ENCODE measurements at regions not wholly inside any gene's neighbourhood (a gene's known extent, or its start where the extent isn't known, plus 50 kb on each side); places are given as distances from the start of the nearest gene placed in this dataset.
"Not testable (repeated sequence)": the region's sequence is repeated elsewhere in the genome, so short reads cannot be mapped to it uniquely, and the experiment has no call there.

DNA sequence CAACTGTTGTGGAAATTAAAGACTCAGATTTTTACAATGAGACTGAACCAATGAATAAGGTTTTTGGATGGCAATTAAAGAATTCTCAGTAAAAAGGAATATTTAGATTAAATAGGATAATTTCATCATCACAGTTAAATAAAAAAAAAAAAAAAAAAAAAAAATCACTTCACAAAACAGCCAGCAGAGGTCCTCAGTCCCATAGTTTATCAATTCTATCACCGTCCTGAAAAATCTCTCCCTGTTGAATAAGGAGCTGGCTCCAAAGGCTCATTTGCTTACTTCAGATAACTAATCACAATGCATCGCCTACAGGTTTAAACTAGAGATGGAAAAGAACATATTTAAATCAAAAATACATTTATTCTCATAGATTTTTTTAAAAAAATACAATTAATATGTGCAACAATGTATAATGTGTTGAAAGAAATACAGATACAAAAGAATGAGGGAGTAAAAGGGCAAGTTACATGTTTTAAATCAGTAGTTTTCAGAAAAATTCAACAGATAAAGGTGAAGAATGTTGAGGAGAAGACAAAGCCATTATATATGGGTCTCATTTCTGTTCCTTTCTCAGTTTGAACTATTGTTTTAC, 175.8 kb upstream of the CHD1 start:
- peak; percentile 33 for DNase-seq

DNA sequence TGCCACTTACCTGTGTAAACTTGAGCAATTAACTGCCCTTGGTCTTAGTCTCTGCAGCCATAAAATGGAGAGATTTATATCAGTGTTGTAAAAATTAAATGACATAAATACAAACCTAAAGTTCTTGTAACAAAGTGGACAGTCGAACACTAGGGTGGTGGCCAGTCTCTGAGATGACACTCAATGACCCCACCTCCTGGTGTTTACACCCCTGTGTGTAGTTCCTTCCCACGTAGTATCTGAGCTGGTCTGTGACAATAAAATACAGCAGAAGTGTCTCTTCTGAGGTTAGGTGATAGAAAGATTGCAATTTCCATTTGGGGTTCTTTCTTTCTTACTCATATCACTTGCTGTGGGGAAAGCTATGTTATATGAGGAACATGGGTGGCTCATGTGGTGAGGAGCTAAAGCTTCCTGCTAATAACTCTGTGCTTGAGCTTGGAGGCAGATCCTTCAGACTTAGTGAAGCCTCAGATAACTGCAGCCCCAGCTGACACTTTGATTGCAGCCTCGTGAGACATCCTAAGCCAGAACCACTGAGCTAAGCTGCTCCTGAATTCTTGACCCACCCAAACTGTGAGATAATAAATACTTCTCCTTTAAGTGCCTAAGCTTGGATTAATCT, 173.4 kb upstream of the CHD1 start:
- DNase-seq, result no peak

DNA sequence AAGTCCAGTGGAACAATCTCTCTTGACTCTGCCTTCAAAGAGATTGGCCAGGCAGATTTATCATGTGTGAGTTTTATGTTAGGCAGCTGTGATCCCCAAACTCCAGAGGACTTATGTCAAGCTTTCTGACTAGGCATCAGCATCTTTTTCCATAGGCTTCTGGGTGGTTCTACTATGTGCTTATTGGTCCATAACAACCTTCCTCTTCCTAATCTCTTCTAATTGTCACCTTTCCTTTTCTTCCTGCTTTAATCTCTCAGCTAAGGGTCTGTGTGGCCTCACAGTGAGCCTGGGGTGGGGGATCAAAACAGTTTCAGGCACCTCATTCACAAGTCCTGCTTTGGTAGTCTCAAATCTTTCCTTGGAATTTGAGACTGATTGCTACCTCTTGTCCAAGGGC, 170.9 kb upstream of the CHD1 start:
- DNase-seq, result no peak

DNA sequence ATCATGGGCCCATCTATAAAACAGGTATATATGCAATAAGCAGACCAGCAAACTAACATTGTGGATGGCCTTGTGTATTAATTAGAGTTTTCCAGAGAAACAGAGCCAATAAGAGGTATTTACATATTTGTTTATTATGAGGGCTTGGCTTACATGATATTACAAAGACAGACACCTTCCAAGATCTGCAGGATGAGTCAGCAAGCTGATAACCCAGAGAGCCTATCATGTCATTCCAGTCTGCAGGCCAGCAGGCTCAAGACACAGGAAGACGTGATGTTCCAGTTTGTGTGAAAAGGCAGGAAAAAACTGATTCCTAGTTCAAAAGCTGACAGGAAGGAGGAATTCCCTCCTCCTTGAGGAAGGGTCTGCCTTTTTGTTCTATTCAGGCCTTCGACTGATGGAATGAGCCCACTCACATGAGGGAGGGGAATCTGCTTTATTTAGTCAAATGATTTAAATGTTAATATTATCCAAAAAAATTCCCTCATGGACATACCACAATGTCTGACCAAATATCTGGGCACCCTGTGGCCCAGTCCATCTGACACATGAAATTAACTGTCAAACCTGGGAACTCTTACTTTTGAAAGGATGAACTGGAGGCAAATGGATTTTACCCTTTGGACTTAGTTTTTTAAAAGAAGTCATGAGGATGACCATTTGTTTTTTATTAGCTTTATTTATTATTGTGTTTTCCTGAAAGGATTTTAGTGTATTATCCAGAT, 161.2 kb upstream of the CHD1 start:
- no peak for DNase-seq

DNA sequence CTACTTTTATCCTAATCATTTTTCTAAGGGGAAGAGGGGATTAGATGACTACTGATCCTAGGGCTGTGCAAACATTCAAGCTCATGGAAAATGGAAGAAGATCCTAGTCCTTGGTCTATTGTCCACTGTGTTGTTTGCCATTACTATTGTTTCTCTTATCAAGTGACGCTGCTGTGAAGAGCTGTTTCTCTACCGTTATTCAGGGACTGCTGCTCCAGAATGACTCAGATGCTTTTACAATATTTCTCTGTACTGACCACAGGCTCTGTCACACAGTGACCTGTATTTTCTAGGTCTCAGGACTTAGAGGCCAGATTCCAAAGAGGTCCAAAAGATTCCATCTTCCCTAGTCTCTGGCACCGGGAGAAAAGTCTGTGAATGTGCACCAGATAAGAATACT, 159.5 kb upstream of the CHD1 start:
- peak; percentile 0 for DNase-seq

DNA sequence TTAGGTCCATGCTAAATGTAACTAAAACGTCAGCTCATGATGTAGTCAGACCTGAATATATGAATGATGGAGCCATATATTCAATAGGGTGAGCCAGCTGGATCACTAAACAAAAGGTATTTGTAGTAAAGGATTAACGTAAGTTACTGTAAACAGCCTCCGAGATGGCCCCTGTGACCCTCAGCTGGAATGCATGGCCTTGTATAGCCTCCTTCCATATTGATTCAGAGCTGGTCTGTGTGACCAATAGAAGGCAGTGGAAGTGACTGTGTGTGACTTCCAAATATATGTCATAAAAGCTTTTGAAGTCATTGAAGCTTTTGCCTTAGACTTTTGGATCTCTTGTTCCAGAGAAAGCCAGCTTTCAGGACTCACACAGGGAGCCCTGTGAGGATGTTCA, 154.4 kb upstream of the CHD1 start:
- DNase-seq, result no peak

DNA sequence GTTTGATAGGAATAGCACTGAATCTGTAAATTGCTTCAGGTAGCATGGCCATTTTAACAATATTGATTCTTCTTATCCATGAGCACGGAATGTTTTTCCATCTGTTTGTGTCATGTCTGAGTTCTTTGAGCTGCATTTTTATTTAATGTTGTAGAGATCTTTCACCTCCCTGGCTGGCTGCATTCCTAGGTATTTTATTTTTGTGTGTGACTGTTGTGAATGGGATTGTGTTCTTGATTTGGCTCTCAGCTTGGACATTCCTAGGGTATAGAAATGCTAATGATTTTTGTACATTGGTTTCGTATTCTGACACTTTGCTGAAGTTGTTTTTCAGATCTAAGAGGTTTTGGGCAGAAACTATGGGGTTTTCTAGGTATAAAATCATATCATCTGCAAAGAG, 152.9 kb upstream of the CHD1 start:
- no peak for DNase-seq

DNA sequence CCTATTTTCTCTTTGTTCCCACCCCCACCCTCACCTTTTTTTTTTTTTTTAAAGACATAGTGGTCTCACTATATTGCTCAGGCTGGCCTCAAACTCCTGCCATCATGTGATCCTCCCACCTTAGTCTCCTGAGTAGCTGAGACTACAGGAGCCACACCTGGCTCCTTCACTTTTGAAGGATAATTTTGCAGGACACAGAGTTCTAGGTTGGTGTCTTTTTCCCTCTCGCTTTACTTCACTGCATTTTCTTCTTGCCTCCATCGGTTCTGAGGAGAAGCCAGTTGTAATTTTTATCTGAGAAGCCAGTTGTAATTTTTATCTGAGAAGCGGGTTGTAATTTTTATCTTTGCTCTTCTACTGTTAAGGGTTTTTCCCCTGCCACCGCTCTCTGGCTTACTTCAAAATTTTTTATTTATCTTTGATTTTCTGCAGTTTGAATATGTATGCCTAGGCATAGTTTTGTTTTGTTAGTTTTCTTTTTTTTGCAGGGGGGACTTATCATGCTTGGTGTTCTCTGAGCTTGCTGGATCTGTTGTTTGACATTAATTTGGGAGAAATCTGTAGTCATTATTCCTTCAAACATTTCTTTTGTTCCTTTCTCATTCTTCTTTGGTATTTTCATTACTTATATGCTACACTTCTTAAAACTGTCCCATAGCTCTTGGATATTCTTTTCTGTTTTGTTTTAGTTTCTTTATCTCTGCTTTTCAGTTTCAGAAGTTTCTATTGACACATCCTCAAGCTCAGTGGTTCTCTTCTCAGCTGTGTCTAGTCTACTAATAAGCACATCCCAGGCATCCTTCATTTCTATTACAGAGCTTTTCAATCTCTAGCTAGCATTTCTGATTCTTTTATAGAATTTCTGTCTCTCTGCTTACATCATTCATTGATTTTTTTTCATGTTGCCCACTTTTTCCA, 148.2 kb upstream of the CHD1 start:
- no peak for DNase-seq

DNA sequence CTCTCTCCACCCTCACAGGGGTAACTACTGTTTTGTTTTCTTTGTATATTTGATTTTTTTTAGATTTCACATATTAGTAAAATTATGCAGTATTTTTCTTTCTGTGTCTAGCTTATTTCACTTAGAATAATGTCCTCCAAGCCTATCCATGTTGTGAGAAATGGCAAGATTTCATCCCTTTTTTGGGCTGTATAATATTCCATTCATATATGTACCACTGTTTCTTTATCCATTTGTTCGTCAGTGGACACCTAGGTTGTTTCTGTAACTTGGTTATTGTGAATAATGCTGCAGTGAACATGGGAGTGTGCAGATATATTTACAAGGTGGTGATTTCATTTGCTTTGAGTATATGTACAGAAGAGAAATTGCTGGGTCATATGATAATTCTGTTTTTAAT, 144.0 kb upstream of the CHD1 start:
- DNase-seq, result no peak

DNA sequence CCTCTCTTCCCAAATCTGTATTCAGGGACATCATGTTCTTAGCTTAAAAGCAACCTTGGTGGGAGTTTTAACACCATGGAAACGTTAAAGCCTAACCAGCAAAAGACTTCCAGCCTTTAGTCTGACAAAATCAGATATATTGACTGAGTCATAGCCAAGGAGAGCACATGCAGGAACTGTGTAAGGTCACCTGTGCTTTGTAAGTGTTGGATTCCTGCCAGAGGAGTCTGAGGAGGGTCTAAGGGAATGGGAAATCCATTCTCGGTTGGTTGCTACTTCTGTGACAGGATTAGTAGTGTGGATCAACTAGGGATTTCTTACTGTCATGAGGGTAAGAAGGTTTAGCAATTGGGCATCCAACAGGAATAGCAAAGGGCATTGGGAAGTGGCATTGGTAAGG, 142.0 kb upstream of the CHD1 start:
- DNase-seq, result no peak

DNA sequence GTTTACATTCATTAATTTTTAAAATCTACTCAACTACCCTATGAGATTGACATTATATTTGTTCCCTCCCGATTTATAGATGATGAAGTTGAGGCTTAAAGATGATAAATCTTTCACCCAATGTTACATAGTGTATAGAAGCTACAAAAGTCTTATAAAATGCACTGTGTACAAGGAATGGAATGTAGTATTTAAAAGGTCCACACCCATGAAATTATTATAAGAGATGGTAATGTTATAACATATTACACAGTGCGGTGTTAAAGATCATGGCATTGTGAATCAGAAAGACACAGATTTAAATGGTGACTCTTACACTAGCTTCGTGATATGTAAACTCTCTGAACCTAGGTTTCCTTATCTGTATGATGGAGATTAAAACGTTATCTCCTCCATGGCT, 141.6 kb upstream of the CHD1 start:
- no peak for DNase-seq

DNA sequence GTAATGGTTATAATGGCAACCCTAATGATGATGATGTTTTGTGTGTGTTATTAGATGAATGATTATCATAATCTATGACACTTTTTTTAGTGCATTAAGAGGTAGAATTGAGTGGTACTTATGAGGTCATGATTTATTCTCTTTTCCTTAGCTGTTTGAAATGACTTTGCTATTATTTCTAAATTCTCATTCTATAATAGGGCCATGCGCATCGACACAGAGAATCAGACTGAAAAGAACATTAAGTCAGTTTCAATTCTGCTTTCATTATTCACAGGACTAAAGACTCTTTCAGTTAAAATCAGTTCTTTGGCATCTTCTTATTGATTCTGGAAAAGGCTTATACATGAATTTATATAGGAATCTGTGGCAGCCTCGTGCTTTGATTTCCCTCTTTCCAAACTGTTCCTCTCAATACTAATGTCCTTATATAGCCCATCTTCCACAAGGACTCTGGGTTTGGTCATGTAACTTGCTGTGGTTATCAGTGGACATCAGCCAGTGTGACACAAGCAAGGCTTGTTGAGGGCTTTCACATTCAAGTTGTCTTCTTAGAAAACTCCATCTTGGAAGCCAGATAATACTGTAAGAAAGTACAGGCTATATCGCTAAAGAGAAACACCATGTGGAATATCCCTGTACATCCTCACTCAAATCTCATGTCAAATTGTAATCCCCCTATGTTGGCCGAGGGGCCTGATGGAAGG, 140.3 kb upstream of the CHD1 start:
- DNase-seq, result no peak

DNA sequence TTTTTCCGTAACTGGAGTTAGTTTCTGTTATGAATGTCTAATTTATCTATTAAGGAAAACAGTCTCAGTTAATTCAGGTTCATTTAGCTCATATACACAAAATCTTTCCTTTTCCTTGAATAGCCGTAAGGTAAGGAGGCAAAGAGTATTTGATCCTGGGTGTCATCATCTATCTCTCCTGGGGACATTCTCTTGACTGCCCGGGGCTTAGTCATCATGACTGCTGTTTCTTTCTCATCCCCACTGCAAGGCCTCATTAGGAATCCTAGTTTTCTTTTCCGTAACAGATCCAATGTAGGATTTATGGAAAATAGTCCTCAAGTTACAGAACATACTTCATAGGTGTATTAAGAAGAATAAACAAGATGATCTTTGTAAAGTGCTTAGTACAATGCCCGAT, 134.9 kb upstream of the CHD1 start:
- no peak for DNase-seq

DNA sequence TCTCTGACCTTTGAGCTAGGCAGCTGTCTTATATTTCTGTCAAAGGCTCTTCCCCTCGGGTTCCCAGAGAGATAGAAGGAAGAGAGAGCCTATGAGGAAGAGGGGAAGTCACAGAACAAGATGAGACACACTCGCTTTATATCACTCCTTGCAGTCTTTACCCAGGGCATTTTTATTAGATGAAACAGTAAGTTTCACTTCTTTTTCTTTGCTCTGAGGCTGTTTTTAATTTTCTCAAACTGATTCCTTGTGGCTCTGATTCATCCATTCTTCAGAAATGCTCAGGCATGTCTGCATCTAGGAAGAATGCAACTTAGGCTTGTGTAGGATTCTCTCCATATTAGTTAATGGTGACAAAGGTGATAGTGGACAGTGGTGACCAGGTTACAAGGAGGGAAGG, 132.9 kb upstream of the CHD1 start:
- DNase-seq, result no peak

DNA sequence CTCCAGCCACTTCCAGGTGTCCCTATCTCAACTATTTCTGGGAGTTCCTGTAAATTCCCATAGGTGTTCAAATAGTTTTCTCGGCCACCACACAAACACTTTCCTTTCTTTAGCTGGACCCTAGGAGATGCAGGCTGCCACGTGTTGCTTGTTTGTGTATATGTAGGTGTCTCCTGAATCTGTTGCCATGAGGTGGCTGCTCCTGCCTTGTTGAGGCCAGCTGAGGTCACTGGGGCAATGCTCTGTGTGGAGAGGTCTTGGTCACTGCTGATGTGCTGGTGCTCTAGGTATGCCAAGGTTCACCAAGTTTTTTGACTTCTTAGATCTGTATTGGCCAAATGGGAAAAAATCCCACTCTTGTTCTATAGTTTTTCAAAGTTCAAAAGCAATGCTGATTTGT, 132.5 kb upstream of the CHD1 start:
- DNase-seq, result no peak

DNA sequence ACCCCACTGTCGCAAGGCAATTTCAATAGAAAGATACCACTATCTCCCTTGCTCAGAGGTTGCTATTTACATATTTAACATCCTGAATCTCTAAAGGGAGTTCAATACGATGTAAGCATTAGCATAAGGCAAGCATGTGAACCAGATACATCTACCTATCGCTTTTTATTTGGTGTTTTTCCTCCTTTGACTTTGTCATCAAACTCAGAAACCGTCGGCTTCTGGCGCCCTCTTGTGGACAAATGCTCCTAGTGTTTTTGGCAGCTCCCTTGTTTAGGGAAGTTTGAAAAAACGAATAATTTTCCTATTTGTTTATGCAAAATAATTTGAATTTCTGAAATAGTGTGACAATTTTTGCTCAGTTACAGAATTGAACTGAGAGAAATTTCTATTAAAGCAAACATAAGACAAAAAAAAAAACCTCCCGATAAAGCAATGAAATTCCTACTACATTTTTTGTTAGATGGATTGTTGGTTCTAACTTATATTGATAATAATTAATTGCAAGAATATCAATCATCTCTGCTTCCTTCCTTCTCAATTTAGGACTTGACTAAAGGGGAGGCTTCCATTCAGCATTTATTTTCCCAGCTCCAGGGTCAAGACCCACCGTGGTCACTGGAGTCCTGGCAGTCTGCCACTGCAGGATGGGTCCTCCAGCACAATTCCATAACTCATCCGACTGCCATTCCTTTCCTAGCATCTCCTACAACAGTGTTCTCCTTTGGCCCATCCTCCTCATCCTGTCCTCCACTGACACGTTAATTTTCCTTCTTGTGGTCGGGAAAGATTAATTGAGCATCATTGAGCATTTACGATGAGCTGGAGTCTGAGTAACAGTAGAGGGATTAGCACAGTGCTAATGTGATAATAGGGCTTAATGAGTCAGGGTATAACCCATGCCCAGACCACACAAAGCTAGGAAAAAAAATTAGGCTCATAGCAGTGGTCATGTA, 131.8 kb upstream of the CHD1 start:
- DNase-seq, result peak; percentile 21

DNA sequence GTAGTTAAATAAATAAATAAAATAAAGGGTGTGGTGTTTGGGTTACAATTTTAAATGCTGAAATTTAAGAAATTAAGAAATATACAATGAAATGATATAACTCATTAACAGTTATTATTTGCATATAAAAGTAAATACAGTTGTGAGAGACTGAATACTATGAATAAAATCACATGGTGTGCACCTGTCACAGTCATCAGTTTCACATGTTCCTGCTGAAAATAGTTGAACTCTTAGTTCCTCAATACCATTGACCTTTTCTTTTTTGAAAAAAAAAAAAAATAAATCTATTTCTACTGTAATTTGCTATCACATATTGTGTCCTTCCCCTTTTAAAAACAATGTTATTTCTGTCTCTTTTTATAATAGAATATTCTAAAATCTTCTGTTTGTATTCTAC, 130.9 kb upstream of the CHD1 start:
- no peak for DNase-seq

DNA sequence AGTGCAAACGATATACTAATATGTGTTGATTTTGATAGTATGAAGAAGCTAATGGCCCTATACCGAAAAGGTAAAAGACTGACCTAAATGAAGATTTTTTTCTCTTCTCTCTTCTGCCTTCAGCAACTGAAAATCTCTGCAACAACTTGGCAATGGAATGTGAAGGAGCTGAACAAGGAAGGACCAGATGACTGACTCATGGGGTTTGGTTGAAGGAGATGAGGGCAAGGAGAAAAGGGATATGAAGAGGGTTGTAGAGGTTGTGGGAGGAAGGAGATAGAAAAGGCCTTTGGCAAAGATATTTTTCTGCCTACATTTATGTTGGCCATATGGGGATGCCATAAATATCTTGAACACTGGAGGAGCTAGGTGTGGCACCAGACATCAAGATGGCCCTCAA, 129.7 kb upstream of the CHD1 start:
- no peak for DNase-seq

DNA sequence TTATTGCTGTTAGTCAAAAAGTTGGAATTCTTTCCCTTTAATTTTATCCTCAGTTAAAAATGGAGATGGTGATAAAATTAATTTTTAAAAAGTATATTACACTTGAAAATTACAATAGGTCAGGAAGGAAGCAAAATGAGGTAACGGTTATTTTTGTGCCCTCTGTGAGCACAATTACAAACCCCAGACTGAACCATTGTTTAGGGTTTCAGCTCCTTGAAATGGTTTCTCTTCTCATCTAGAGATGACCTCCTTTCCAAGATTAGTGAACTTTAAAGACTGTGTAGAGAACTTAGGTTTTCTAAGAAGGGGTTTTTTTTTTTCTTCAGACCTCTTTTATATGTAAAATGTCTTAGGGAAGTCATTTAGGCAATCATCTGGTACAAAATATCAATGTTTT, 126.2 kb upstream of the CHD1 start:
- no peak for DNase-seq

DNA sequence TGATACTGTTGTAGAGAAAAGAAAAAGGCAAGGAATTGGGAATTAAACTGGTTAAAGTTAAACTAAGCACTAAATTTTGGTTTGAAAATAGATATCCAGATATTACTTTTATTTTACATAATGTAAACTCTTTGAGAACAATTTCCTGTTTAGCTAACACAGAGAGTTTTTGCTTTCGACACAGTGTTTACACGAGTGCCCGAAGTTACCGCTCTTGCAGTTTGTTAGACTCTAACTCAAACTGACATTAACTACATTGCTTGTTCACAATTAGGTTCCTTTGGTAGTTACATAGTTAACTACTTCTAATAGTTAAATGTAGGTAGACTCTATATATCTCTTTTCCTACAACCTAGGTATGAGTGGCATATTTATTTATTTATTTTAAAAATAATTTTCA, 117.1 kb upstream of the CHD1 start:
- no peak for DNase-seq

DNA sequence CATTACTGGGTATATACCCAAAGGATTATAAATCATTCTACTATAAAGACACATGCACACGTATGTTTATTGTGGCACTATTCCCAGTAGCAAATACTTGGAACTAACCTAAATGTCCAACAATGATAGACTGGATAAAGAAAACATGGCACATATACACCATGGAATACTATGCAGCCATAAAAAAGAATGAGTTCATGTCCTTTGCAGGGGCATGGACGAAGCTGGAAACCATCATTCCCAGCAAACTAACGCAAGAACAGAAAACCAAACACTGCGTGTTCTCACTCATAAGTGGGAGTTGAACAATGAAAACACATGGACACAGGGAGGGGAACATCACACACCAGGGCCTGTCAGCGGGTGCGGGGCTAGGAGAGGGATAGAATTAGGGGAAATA, 114.5 kb upstream of the CHD1 start:
- not testable (repeated sequence) for DNase-seq

DNA sequence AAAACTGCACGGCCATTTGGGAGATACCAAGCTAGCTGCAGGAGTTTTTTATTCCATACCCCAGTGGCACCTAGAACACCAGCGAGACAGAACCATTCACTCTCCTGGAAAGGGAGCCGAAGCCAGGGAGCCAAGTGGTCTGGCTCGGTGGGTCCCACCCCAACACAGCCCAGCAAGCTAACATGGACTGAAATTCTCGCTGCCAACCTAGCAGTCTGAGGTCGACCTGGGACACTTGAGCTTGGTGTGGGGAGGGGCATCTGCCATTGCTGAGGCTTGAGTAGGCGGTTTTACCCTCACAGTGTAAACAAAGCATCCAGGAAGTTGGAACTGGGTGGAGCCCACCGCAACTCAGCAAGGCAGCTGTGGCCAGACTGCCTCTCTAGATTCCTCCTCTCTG, 108.9 kb upstream of the CHD1 start:
- peak; percentile 5 for DNase-seq

Data from NCI-H146 (cell line).